Muscle of leg (tissue), 3 donors: ENCODE measurements at regions not wholly inside any gene's neighbourhood (a gene's known extent, or its start where the extent isn't known, plus 50 kb on each side); places are given as distances from the start of the nearest gene placed in this dataset.

ENCODE experiments used
- DNase-seq: peaks from one replicate; pipeline ENCODE4 v3.0.0; 2013
- H3K27ac ChIP-seq: one replicate; pipeline ENCODE4 v1.5.1; 2013; ENCODE audit warnings: mild to moderate bottlenecking, low read length, control low read depth
- H3K27me3 ChIP-seq: one replicate; pipeline ENCODE4 v1.6.1; 2013; ENCODE audit warnings: low read length; ENCODE audit not compliant: control insufficient read depth, insufficient read depth
- H3K36me3 ChIP-seq: one replicate; pipeline ENCODE4 v1.6.1; 2013; ENCODE audit warnings: low read length; ENCODE audit not compliant: control insufficient read depth, insufficient read depth
- H3K4me1 ChIP-seq: one replicate; pipeline ENCODE4 v1.6.1; 2013; ENCODE audit warnings: low read length; ENCODE audit not compliant: control insufficient read depth, insufficient read depth
- H3K4me3 ChIP-seq: one replicate; pipeline ENCODE4 v1.5.1; 2013; ENCODE audit warnings: low read length, control low read depth
- H3K9me3 ChIP-seq: replicated peaks from 2 replicates; pipeline ENCODE4 v1.6.1; 2013; ENCODE audit warnings: low read depth, low read length; ENCODE audit not compliant: control insufficient read depth
- WGBS: methylation state at CpG from one replicate; pipeline ENCODE4 v1.1.5; 2013; ENCODE audit warnings: missing lambda C conversion rate; ENCODE audit not compliant: insufficient coverage; 5-methylcytosine and 5-hydroxymethylcytosine counted together

GRCh38 chr14:97315790-97316189 lies 518.6 kb downstream of the VRK1 start:
- Histone ChIP-seq H3K27me3 (no peaks in the 10 kb centered on the region), H3K36me3 (no peaks in the 10 kb centered on the region), H3K27ac (no peak overlapping the region), H3K9me3 (peaks cover 3% of the 10 kb centered on the region), H3K4me3 (no peak overlapping the region), H3K4me1 (no peaks in the 10 kb centered on the region)
- no peak for DNase-seq
- 50% methylated on average over 1 of the region's 5 CpGs for WGBS

- WGBS, result no CpG with 5 or more reads among the region's 2 CpGs
- H3K4me1 ChIP-seq, result no peaks in the 10 kb centered on the region
- no peak overlapping the region for H3K4me3 ChIP-seq
- H3K9me3 ChIP-seq, result peaks cover 3% of the 10 kb centered on the region
- no peak for DNase-seq
- no peak overlapping the region for H3K27ac ChIP-seq
- no peaks in the 10 kb centered on the region for H3K36me3 ChIP-seq
- no peaks in the 10 kb centered on the region for H3K27me3 ChIP-seq
Measured at GRCh38 chr14:97318380-97318779, 521.2 kb downstream of the VRK1 start.

- no peaks in the 10 kb centered on the region for H3K9me3 ChIP-seq
- H3K4me3 ChIP-seq, result no peak overlapping the region
- H3K36me3 ChIP-seq, result no peaks in the 10 kb centered on the region
- WGBS, result no CpG with 5 or more reads among the region's 3 CpGs
- no peaks in the 10 kb centered on the region for H3K4me1 ChIP-seq
- no peaks in the 10 kb centered on the region for H3K27me3 ChIP-seq
- no peak for DNase-seq
- H3K27ac ChIP-seq, result no peak overlapping the region
Measured at GRCh38 chr14:97319691-97320090, 522.5 kb downstream of the VRK1 start.

GRCh38 chr14:97328743-97329142 lies 531.6 kb downstream of the VRK1 start:
- peaks cover 2% of the 10 kb centered on the region for H3K27me3 ChIP-seq
- no peak for DNase-seq
- H3K4me3 ChIP-seq, result no peak overlapping the region
- peaks cover 2% of the 10 kb centered on the region for H3K9me3 ChIP-seq
- WGBS, result no CpG with 5 or more reads among the region's 3 CpGs
- H3K27ac ChIP-seq, result no peak overlapping the region
- no peaks in the 10 kb centered on the region for H3K4me1 ChIP-seq
- no peaks in the 10 kb centered on the region for H3K36me3 ChIP-seq

DNA sequence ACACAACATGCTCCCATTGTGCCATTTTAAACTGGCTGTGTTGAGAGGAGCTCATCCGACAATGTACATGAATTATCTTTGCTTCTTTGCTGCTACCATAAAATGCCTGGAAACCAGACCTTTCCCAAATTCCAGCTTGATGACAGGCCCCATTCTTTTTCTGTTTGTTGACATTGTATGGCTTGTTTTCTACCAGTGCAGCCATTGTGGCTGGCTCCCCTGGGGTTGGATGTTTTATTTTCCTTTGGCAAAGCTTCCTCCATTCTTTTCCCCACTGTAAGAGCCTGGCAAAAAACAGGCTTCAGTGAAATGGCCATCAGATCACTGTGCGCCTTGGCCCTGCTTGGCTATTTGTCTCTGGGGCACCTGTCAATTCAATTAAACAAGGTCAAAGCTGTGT lies 532.5 kb downstream of the VRK1 start:
- peaks cover 2% of the 10 kb centered on the region for H3K9me3 ChIP-seq
- WGBS, result no CpG with 5 or more reads among the region's 2 CpGs
- H3K27me3 ChIP-seq, result peaks cover 2% of the 10 kb centered on the region
- H3K4me1 ChIP-seq, result no peaks in the 10 kb centered on the region
- H3K36me3 ChIP-seq, result no peaks in the 10 kb centered on the region
- H3K4me3 ChIP-seq, result no peak overlapping the region
- no peak for DNase-seq
- no peak overlapping the region for H3K27ac ChIP-seq

DNA sequence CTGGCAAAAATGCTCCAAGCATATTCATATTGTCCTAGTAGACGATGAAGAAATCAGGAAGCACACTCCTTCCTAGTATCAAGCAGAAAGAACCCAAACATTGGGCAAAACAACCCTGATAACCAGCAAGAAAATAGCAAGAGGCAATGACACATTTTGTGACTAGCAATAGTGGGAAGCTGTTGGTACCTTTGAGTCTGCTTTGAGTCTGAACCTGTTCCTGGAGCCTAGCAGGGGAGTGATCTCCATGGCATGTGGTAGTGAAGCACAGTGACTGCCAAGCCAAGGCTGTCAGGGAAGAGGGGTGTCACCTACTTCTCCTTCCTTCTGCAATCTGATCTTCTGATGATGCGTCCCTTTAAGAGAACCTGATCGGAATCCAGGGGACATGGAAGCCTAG lies 533.9 kb downstream of the VRK1 start:
- Histone ChIP-seq H3K4me3 (no peak overlapping the region), H3K36me3 (no peaks in the 10 kb centered on the region), H3K4me1 (no peaks in the 10 kb centered on the region), H3K27me3 (peaks cover 2% of the 10 kb centered on the region), H3K27ac (no peak overlapping the region), H3K9me3 (peaks cover 2% of the 10 kb centered on the region)
- no peak for DNase-seq
- WGBS, result no CpG with 5 or more reads among the region's 3 CpGs

GRCh38 chr14:97331526-97331925 lies 534.3 kb downstream of the VRK1 start:
- peaks cover 2% of the 10 kb centered on the region for H3K9me3 ChIP-seq
- H3K27ac ChIP-seq, result no peak overlapping the region
- H3K27me3 ChIP-seq, result peaks cover 2% of the 10 kb centered on the region
- no peaks in the 10 kb centered on the region for H3K36me3 ChIP-seq
- no peak overlapping the region for H3K4me3 ChIP-seq
- no peaks in the 10 kb centered on the region for H3K4me1 ChIP-seq
- DNase-seq, result no peak
- no CpG with 5 or more reads among the region's 3 CpGs for WGBS

GRCh38 chr14:97336179-97336578 lies 539.0 kb downstream of the VRK1 start:
- Histone ChIP-seq H3K27me3 (no peaks in the 10 kb centered on the region), H3K9me3 (no peaks in the 10 kb centered on the region), H3K4me3 (no peak overlapping the region), H3K4me1 (no peaks in the 10 kb centered on the region), H3K36me3 (no peaks in the 10 kb centered on the region), H3K27ac (no peak overlapping the region)
- DNase-seq, result no peak
- WGBS, result 91% methylated on average over 1 of the region's 1 CpG

- 79% methylated on average over 5 of the region's 5 CpGs for WGBS
- H3K9me3 ChIP-seq, result no peaks in the 10 kb centered on the region
Measured at GRCh38 chr14:97336816-97337215, 539.6 kb downstream of the VRK1 start.

GRCh38 chr14:97337267-97337666 lies 540.1 kb downstream of the VRK1 start:
- Histone ChIP-seq H3K36me3 (no peaks in the 10 kb centered on the region), H3K4me1 (no peaks in the 10 kb centered on the region), H3K27ac (no peak overlapping the region), H3K4me3 (no peak overlapping the region), H3K9me3 (no peaks in the 10 kb centered on the region), H3K27me3 (no peaks in the 10 kb centered on the region)
- no peak for DNase-seq
- WGBS, result 95% methylated on average over 3 of the region's 3 CpGs

More at GRCh38 chr14:97336816-97337215, 539.6 kb downstream of the VRK1 start:
- H3K4me3 ChIP-seq, result no peak overlapping the region
- H3K27me3 ChIP-seq, result no peaks in the 10 kb centered on the region
- H3K27ac ChIP-seq, result no peak overlapping the region
- no peaks in the 10 kb centered on the region for H3K4me1 ChIP-seq
- DNase-seq, result no peak
- no peaks in the 10 kb centered on the region for H3K36me3 ChIP-seq

- Histone ChIP-seq H3K36me3 (no peaks in the 10 kb centered on the region), H3K9me3 (no peaks in the 10 kb centered on the region), H3K27ac (no peak overlapping the region), H3K4me3 (no peak overlapping the region), H3K27me3 (no peaks in the 10 kb centered on the region), H3K4me1 (no peaks in the 10 kb centered on the region)
- DNase-seq, result no peak
- WGBS, result 57% methylated on average over 2 of the region's 2 CpGs
Measured at GRCh38 chr14:97337670-97338069, 540.5 kb downstream of the VRK1 start.
